ENCODE measurements at regions not wholly inside any gene's neighbourhood (a gene's known extent, or its start where the extent isn't known, plus 50 kb on each side); places are given as distances from the start of the nearest gene placed in this dataset.

GRCh38 chr16:85359147-85359822 is 247.0 kb upstream of the CIBAR2 start:
- Mint-ChIP-seq H3K36me3 (ENCODE audit: low read depth) (no peaks in the 10 kb centered on the region), H3K27ac (ENCODE audit: unreplicated experiment) (no peak overlapping the region), H3K27me3 (ENCODE audit: low read depth) (no peaks in the 10 kb centered on the region), H3K4me1 (ENCODE audit: low read depth) (peaks cover 26% of the 10 kb centered on the region), H3K4me3 (ENCODE audit: unreplicated experiment) (no peak overlapping the region), H3K9me3 (ENCODE audit: low read depth) (peaks cover 5% of the 10 kb centered on the region)
- DNase-seq (ENCODE audit: low spot score) = no peak
- TF ChIP-seq CTCF (IDR thresholded peaks at IDR 0.05) = no peak

- Mint-ChIP-seq H3K36me3 (ENCODE audit: low read depth) (no peaks in the 10 kb centered on the region), H3K9me3 (ENCODE audit: low read depth) (peaks cover 5% of the 10 kb centered on the region), H3K27me3 (ENCODE audit: low read depth) (no peaks in the 10 kb centered on the region), H3K27ac (ENCODE audit: unreplicated experiment) (peak overlapping the region; percentile 43), H3K4me3 (ENCODE audit: unreplicated experiment) (no peak overlapping the region), H3K4me1 (ENCODE audit: low read depth) (peaks cover 29% of the 10 kb centered on the region)
- no peak for TF ChIP-seq CTCF (IDR thresholded peaks at IDR 0.05)
- DNase-seq (ENCODE audit: low spot score) = no peak
These were observed 248.3 kb upstream of the CIBAR2 start for GRCh38 chr16:85360323-85361277.

- H3K4me3 Mint-ChIP-seq (ENCODE audit: unreplicated experiment) = no peak overlapping the region
- H3K9me3 Mint-ChIP-seq (ENCODE audit: low read depth) = peaks cover 5% of the 10 kb centered on the region
- TF ChIP-seq CTCF (IDR thresholded peaks at IDR 0.05) = no peak
- H3K4me1 Mint-ChIP-seq (ENCODE audit: low read depth) = peaks cover 34% of the 10 kb centered on the region
- no peak for DNase-seq (ENCODE audit: low spot score)
- H3K36me3 Mint-ChIP-seq (ENCODE audit: low read depth) = no peaks in the 10 kb centered on the region
- peaks cover 2% of the 10 kb centered on the region for H3K27me3 Mint-ChIP-seq (ENCODE audit: low read depth)
- no peak overlapping the region for H3K27ac Mint-ChIP-seq (ENCODE audit: unreplicated experiment)
These were observed 249.3 kb upstream of the CIBAR2 start for GRCh38 chr16:85361441-85362118.

- Mint-ChIP-seq H3K4me1 (ENCODE audit: low read depth) (peaks cover 40% of the 10 kb centered on the region), H3K4me3 (ENCODE audit: unreplicated experiment) (no peak overlapping the region), H3K27me3 (ENCODE audit: low read depth) (peaks cover 2% of the 10 kb centered on the region), H3K27ac (ENCODE audit: unreplicated experiment) (no peak overlapping the region), H3K9me3 (ENCODE audit: low read depth) (peaks cover 5% of the 10 kb centered on the region), H3K36me3 (ENCODE audit: low read depth) (no peaks in the 10 kb centered on the region)
- TF ChIP-seq CTCF (IDR thresholded peaks at IDR 0.05) = no peak
- no peak for DNase-seq (ENCODE audit: low spot score)
These were observed 250.2 kb upstream of the CIBAR2 start for GRCh38 chr16:85362443-85362842.

GRCh38 chr16:85363427-85363826 is 249.7 kb upstream of the GSE1 start:
- no peaks in the 10 kb centered on the region for H3K36me3 Mint-ChIP-seq (ENCODE audit: low read depth)
- TF ChIP-seq CTCF (IDR thresholded peaks at IDR 0.05) = peak; percentile 55
- H3K4me3 Mint-ChIP-seq (ENCODE audit: unreplicated experiment) = no peak overlapping the region
- peaks cover 5% of the 10 kb centered on the region for H3K9me3 Mint-ChIP-seq (ENCODE audit: low read depth)
- peaks cover 40% of the 10 kb centered on the region for H3K4me1 Mint-ChIP-seq (ENCODE audit: low read depth)
- peaks cover 2% of the 10 kb centered on the region for H3K27me3 Mint-ChIP-seq (ENCODE audit: low read depth)
- no peak for DNase-seq (ENCODE audit: low spot score)
- H3K27ac Mint-ChIP-seq (ENCODE audit: unreplicated experiment) = peak overlapping the region; percentile 89

All from chondrocyte (in vitro differentiated cells).